Dermis blood vessel endothelial cell (primary cell): ENCODE measurements at regions not wholly inside any gene's neighbourhood (a gene's known extent, or its start where the extent isn't known, plus 50 kb on each side); places are given as distances from the start of the nearest gene placed in this dataset.
A peak's percentile ranks its signal among the peaks of the same experiment; 100 is the strongest.

Experiments used
- DNase-seq: peaks from one replicate; pipeline ENCODE4 v3.0.0; 2010

DNA sequence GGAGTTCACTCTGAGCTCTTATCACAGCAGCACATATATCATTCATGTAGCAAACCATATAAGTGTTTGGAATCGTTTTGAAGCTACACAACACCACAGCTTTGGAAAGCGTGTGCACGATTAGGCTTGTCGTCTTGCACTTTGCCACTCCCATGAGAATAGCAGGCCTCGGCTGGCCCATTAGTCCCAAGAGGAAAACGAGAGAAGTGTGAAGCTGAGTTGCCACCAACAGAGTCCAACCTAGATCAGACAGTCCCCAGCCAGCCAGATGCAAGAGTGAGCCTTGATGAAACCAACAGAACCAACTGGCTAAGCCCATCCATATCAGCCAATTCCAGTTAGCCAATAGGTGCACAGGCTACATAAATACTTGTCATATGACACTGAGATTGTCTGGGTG lies 238.4 kb downstream of the C1orf94 start:
- DNase-seq = no peak

DNA sequence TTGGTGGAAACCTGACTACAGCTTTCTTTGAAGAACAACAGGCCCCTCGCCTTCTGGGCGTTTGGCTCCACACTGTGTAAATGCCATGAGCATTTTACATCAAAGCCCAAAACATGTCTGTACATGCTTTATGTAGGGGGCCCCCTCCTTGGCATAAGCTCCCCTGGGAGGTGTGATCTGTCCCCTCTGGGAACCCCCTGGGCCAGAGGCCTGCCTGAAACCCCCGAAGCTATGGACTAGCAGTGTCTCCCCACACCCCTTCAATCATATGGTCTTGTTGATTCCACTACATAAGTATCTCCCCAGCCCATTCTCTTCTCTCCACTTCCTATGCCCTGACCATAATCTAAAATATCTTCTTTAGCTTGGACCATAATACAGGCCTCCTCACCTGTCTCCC lies 241.5 kb downstream of the C1orf94 start:
- DNase-seq = no peak

DNA sequence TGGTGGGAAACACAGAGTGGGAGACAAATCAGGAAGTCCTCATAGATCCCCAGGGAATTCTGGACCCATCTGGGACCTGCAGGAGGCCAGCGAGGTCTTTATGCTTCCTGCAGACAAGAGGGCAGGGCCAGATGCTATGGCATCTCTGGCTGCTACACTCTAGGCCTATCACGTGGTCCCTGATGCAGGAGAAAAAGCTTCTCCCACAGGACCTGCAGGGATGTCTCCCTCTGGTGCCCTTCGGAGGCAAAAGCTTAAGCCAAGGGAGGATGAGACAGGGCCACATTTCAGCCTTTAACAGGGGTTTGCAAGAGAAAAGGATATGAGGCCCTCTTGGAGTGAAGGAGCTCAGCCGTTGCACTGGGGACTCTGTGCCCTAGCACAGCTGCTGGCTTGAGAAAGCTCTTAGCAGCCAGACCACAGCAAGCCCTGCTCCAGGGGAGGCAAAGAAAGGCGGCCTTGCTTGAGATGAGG lies 243.0 kb downstream of the C1orf94 start:
- DNase-seq = no peak

DNA sequence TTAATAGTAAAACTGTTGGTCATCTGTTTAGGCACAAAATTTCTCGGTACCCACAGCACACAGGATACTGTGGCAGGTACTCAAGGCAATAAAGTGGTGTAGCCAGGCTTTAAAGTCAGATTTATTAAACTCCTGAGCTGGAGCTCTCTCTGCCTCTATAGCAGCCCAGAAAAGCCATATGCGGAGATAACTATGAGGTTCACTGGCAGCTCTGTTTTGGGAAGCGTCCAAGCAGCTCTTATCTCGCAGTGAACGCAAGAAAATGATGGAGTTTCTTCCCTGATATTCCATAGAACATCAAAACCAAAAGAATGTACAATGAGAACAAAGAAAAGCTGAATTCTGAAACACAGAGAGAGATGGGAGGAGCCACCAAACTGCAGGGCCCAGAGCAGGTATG lies 248.3 kb downstream of the C1orf94 start:
- DNase-seq = no peak

DNA sequence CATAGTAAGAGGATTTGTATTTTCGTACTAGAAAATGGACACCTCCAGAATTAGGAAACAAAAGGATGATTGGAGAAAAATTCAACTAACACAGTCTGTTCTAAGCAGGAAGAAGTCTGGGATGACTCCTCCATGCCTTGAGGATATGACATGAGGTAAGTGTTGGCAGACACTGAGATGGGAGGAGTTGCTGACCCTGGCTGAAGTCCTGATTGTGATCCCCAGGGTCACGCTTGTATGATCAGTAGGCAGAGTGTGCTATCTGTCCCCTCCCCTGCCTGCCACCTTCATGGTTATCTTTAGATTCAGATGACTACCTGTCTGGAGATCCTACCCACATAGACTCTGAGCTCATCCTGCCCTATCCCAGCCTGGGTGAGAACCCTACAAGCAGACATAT lies 249.1 kb downstream of the C1orf94 start:
- no peak for DNase-seq

DNA sequence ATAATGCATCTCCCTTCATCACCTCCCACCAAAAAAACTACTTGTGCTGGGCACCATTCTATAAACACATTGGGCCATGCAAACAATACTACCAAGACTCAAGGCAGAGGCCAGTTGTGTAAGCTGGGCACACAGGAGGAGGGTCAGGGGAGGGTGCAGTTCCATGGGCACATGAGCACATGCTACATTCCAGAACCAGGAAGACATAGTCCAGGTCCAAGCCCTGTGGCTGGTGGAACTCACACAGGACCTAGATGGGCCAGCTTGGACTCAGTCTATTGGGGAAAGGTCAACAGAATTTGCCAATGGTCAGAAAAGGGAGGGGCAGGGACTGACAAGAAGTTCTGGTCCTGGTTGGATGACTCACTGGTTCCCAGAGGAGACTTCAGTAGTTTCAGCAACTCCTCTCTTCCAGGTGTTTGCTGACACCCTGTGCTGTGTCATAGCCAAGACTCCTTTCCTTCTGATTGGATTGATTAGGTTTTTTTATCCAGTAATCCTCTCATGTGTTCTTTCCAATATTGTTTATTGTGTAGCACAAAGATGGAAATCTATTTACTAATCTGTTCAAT lies 249.7 kb downstream of the C1orf94 start:
- no peak for DNase-seq

DNA sequence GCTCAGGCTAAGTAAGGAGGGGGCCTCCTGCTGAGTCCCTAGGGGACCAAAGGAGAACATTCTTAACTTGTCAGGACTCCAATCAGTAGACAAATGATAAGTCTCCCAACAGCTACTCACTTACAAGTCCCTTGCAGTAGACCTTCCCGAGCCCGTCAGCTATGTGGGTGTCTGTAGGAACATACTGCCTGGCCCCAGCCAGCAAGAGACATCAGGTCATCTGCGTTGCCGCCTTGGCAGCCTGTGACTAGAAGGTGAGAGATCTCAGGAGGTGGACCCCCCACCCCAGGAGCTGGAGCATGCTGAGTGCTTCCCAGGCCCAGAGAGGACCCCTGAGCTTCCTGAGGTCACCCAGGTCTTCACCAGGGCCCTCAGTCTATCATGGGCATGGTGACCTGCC lies 250.5 kb downstream of the C1orf94 start:
- DNase-seq = no peak

DNA sequence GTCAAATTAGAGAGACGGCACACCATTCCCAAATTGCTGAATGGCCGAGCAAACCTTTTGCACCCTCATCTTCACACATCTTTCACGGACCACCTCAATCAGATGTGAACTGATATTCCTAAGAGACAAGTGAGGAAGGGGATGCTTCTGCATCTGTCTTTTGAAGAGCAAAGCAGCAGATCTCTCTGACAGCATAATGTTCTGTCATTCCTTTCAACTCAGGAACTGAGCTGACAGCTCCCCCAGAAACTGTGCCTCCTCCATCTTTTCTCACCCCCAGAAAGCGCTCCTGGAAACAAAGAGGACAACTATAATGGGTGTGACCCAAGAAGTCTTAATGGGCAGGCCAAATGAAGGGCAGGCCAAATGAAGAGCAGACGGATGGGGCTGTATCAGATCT lies 256.4 kb downstream of the C1orf94 start:
- DNase-seq = no peak

DNA sequence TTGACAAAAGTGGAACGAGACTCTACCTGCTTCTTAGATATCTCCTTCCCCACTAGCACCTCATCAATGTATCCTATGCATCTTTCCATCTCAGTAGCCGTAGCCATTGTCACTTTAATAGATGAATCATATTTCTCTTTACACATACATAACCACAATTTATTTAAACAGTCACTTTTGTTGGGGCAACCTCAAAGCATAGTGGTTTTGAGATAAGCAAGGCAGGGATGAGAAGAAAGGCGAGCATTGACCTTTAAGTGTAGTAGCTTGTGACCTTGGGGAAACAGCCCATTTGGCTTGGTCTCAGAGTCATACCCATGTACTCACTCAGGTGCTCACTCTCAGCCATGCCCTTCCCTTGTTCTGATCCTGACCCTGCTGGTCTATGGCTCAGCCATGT lies 260.1 kb downstream of the C1orf94 start:
- no peak for DNase-seq

DNA sequence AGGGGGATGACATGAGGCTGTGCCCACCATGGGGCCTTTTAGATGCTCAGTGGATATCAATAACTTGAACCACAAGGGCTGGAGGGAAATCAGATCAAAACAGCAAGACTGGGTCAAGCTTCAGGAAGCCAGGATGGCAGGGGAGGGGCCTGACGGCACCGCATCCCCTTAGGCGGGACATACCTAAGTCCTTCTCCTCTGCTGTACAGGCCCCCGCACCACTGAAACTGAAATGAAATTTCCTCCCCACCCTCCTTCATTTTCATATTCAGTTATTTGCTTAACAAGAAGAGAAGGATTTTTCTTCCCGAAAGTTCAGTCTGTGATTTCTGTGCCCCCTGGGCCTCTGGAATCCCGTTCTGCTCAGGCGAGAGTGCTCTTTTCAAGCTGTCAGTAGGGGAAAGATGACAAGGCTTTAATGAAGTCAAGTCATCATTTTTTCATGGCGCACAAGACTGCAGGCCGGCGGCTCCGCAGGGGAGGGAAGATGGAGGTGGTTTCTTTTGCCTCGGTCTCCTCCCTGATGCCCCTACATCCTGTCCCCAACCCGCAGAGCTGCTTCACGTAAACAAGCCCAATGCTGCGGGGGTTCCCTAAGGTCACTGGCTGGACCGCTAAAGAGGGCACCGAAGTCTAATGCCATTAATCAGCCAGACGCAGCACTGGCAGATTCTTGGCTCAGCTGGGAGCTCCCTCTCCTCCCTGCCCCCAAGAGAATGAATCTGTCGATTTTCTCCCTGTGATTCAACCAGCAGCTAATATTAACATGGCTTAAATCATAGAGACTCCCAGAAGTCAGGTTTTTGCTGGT lies 264.8 kb downstream of the C1orf94 start:
- DNase-seq = no peak

DNA sequence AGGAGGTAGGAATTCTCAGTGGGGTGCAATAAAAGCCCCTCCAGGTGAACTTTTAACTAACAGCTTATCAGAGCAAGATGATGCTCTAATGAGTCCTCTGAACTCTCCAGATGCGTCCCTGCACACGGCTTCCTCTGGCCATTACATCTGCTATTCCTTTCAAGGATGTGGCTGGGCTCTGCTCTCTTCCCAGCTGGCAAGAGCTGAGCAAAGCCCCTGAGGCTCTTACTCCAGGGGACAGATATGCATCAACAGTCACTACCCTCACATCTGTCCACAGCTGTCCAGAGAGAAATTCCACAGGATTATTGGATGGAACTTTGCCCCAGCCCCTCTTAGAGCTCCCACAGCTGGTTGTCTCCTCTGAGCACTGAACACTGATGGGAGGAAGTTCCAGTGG lies 267.8 kb downstream of the C1orf94 start:
- DNase-seq = no peak

DNA sequence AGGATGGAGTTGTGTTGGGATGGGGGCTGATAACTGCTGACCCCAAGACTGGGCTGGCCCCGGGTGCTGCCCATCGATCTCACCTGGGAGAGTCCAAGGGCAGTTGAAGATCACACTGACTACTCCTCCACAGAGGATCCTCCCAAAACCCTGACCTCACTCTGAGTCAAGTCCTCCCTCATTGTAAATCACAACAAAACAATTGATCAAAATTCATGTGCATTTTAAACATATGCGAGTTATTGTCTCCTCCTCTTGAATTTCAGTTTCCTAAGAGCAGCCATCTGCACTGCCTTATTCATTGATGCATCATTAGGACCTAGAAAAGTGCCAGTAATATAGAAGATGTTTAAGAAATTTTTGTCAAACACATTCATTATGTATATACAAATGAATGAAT lies 273.6 kb downstream of the C1orf94 start:
- no peak for DNase-seq

DNA sequence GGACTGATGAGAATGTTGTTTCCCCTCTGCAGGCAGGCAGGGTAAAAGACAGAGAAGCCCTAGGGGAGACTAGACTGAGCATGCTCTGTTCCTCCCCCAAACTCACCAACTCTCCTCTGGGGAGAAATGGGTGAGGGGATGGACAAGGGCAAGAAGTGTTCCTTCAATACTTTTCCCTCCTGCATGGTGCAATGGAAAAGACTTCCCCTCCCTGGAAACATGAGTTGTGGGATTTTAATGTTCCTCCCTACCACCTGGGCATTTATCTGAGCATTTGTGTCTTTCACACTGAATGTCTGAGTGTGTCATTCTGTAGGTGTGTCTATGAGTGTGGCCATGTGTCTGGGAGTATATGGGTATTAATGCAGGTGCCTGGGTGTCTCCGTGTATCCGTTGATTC lies 275.7 kb downstream of the C1orf94 start:
- DNase-seq = no peak

DNA sequence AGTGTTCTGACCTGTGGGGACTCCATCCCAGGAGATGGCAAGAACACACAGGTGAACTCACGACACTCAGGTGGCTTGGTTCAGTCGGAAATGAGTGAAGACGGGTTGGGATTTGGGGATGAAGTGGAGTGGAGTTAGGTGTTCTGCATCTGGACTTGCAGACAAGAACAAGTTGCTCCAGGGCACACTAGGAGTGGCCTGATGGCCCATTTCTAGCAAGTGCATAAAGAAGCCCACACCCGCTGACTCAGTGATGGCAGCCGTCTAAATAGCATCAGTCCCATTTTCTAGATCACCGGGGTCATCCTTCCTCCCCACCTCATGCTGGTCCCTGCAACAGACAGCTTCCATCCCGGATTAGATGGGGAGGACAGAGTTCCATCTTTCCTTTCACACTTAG lies 278.4 kb downstream of the C1orf94 start:
- no peak for DNase-seq

DNA sequence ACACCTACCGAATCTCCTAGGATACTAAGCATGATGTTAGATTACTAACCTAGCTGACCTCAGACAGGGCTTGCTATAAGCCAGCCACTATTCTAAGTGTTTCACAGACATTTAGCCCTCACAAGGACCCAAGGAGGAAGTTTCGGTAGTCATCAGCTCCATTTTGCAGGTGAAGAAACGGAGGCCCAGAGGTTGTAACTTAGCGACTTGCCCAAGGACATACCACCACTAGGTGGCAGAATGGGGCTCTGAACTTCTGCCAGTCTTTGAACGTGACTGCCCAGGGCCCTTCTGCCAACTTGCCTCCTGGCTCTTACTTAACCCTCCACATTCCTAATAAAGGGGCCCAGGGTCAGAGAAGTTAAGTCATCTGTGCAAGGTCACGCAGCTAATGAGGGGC lies 283.5 kb downstream of the C1orf94 start:
- peak; percentile 29 for DNase-seq

DNA sequence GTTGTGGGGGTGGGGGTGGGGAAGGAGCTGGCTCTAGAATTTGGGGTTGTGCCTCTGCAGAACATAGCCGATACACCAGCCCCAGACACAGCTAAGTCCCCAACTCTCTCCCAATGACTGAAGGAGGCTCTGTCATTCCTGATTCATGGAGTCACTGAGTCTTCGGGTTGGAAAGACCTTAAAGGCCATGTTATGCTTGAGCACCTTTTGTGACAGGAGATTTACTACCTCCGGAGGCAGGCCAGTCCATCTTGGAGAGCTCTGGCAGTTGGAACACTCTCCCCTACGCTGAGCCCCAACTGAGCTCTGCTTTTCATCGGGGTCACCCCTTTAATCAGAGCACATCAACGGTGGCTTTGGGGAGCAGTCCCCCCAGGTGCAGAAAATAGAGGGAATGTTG lies 284.4 kb upstream of the GJB5 start:
- DNase-seq = no peak

DNA sequence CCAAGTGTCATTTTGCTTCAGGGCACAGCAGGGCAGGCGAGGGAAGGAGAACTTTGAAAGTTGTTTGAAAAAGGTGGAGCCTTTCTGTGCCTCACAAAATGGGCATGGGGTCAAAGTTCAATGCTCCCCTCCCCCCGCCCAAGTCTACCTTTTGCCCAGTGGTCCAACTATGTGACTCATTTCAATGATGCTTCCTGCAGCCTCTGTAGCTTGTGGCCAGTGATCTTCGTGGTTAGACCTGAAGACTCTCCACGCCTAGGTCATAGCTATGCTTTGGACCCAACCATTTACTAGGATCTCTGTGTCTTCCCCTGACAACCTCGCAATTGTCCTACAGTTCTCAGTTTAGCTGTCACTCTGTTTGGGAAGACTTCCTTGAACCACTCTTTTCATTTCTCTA lies 280.3 kb upstream of the GJB5 start:
- no peak for DNase-seq

DNA sequence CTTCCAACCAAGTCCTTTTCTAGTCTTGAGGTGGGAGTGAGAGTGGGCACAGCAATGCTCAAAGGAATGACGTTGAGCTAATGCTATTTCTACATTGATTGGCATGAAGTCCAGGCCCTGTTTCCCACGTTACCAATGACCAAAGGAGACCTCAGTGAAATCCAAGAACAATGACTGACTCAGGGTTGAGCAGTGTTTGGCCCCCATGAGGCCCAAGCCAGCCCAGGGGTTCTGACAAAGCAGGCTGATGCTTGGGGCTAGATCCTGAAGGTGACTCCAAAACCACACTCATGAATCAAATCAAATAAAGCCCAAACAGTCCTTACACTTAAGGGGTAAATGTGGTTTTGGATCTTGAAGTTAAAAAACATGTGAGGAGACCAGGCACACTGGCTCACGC lies 278.5 kb upstream of the GJB5 start:
- no peak for DNase-seq

DNA sequence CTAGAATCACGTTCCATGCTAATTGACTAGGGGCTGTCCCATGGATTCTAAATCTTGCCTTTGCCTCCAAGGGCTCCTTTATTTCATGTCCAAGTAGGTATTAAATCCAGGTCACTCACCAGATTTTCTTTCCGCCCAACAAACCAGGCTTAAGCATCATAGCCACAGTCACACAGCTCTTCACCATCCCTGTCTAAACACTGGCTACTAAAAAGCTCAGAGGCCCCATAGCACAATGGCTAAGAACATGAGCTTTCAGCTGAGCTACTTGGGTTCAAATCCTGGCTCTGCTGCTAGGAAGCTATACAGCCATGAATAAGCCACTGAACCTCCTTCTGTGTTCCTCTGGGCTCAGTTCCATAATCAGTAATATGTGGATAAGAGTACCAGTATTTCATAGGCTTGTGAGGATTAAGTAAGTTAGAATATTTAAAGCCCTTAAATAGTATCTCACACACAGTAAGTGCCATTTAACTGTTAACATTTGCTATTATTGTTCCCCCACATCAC lies 277.2 kb upstream of the GJB5 start:
- DNase-seq = no peak

DNA sequence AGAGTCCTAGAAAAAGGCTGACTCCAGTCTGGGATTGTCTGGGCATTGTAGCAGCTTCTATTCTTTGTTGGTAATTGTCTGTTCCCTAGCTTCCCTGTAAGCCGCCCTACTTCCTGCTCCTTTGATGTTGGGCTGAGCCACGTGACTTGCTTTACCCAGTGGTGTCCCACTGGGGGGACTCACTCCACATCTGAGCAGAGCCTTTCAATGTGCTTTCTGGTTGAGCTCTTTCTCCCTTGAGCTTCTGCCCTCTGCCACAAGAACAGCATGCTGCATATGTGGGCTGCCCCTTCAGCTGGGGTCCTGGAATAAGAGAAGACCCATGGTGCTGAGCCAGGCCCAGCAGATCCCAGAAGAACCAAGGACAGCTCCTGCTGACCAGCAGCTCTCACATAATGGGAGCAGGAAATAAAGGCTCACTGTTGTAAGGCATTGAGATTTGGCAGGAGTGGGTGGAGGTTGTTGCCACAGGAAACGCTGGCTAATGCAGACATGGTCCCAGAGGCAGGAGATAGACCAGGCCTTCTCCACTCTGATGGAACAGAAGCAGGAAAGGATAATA lies 276.3 kb upstream of the GJB5 start:
- DNase-seq = no peak

DNA sequence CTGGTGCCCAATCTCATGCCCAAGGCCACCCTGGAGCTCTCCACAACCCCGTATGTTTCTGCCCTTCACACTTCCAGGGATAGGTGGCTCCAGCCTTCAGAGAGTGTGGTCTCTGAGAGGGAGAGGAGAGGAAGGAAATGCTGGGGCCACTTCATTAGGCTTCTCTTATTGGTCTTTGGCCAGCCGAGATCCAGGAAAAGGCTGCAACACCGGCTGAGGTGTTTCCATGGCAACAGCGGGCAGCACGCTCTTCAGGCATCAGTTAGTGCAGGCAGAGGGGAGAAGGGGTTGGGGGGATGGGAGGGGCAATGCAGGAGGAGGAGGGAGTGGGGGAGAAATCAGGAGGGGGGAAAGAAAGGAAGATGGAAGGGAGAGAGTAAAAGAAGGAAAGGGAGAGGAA lies 275.1 kb upstream of the GJB5 start:
- DNase-seq = no peak

DNA sequence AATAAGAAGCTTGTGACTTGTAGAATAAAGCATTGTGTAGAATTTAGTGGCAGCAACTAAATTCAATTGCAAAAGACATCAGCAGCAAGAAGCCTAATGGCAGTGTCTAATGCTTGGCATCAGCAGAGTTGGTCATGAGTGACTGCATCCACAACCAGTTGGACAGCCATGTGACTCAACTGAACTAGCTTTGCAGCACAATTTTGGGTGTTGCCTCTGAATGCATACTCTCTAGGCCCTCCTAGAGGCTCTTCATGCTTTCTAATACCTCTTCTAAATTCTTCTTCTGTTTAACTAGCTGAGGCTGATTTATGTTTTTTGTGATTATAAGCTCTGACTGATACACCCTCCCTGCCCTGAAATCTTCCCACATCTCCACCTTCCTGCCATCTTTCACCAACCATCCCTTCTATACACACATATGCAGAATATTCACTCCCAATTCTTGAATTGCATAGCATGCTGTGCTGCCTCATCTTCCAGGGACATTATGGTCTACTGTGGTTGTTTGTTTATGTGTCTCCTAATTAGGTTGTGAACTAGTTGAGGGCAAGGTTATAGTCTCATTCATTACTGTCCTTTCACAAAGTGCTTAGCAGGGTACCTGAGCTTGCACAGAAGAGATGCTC lies 266.7 kb upstream of the GJB5 start:
- DNase-seq = no peak

DNA sequence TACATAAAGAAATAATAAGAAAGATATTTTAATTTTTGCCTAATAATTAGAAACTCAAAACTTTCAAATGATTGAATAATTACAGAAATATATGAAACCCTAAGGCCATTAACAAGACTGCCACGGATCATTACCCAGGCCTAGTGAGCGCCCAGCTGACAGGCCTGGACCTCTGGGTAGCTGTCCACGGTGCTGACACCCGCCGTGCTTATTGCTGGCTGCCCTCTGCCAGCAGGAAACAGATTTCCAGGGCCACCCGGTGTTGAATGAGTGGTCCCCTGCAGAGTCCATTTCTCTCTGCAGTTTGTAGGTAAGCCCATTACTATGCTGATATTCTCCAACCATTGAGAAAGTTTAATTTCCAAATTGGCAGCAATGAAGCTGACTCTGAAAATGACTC lies 254.4 kb upstream of the GJB5 start:
- DNase-seq = peak; percentile 4

DNA sequence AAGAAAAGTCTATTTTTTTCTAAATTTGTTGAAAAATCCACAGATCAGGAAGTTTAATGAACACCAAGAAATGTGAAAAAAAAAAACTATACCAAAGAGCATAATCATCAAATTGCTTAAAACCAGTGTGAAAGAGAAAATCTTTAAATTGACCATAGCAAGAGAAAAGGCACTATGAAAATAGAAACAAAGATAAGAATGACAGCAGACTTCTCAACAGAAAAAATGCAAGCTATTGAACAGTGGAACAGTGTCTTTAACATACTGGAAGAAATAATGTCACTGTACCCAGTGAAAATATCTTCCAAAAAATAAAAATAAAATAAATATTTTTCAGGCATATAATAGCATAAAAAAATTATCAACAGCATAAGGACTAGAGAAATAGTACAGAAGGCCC lies 243.0 kb upstream of the GJB5 start:
- no peak for DNase-seq
